ENCODE measurements at regions not wholly inside any gene's neighbourhood (a gene's known extent, or its start where the extent isn't known, plus 50 kb on each side); places are given as distances from the start of the nearest gene placed in this dataset.

DNA sequence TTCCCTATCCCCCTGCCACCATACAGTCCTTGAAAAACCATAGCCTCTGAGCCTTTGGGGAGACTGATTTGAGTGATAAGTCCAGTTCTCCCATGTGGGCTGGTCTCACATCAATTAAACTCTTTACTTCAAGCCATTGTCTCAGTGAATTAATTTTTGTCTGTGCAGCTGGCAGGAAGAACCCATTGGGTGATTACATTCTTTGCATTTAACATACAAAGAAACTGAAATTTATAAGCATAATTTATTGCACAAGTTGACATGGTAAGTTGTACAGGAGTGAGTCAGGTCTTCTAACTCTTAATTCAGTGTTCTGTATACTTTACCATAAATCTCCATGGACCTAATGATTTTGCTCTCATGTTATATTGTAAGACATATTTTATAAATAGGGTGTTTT lies 1613.0 kb upstream of the LRRTM3 start:
- Histone ChIP-seq H3K9ac (ENCODE audit: low read length in 2 of 2) (no peak overlapping the region), H3K4me3 (ENCODE audit: low read length in 2 of 2) (no peak overlapping the region), H3K4me1 (ENCODE audit: control insufficient read depth, insufficient read depth, low read length) (no peaks in the 10 kb centered on the region), H3K36me3 (ENCODE audit: control insufficient read depth in 2 of 2, insufficient read depth in 2 of 2, low read length in 2 of 2) (no peaks in the 10 kb centered on the region), H3K27me3 (ENCODE audit: control insufficient read depth in 1 of 2, insufficient read depth in 2 of 2, low read length in 2 of 2) (no peaks in the 10 kb centered on the region), H3K27ac (ENCODE audit: low read length) (no peak overlapping the region), H3K9me3 (ENCODE audit: control insufficient read depth in 2 of 2, low read length in 2 of 2) (no peaks in the 10 kb centered on the region)

DNA sequence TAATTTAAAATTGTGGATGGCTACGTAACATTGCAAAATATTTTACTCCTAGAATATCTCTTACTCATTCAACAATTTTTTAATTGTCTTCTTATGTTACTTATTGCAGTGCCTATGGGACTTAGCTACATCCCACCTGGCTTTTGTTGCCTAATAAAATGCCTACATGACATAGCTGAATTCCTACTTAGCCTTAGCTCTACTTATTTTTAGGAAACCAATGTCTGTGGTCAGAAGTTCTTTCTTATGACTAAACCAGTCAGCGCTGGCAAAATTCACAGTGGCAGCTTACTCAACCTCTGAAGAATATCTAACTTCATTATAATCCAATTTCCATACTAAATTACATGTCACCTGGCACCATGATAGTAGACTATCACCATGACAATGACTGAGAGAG lies 1612.4 kb upstream of the LRRTM3 start:
- H3K9me3 ChIP-seq (ENCODE audit: control insufficient read depth in 2 of 2, low read length in 2 of 2): no peaks in the 10 kb centered on the region
- no peak overlapping the region for H3K9ac ChIP-seq (ENCODE audit: low read length in 2 of 2)
- H3K4me1 ChIP-seq (ENCODE audit: control insufficient read depth, insufficient read depth, low read length): no peaks in the 10 kb centered on the region
- no peaks in the 10 kb centered on the region for H3K36me3 ChIP-seq (ENCODE audit: control insufficient read depth in 2 of 2, insufficient read depth in 2 of 2, low read length in 2 of 2)
- H3K4me3 ChIP-seq (ENCODE audit: low read length in 2 of 2): no peak overlapping the region
- no peak overlapping the region for H3K27ac ChIP-seq (ENCODE audit: low read length)
- no peaks in the 10 kb centered on the region for H3K27me3 ChIP-seq (ENCODE audit: control insufficient read depth in 1 of 2, insufficient read depth in 2 of 2, low read length in 2 of 2)

DNA sequence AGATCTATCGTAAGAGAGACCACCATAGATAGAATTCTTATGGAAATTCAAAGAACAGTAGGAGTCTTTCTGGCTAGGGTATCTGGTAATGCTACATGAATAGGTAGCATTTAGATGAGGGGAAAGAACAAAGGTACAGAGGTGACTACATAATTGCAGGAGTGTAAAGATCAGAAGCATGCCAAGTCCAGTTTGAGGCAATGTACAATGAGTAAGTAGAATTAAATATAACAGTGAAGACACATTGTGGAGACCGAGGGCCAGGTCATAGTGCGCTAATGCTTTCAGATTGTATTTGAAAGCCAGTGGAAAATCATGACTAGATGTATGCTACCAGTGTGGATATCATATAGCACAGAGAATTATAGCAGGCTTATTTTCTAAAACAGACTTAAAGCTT lies 1611.6 kb upstream of the LRRTM3 start:
- Histone ChIP-seq H3K36me3 (ENCODE audit: control insufficient read depth in 2 of 2, insufficient read depth in 2 of 2, low read length in 2 of 2) (no peaks in the 10 kb centered on the region), H3K9ac (ENCODE audit: low read length in 2 of 2) (no peak overlapping the region), H3K4me1 (ENCODE audit: control insufficient read depth, insufficient read depth, low read length) (no peaks in the 10 kb centered on the region), H3K4me3 (ENCODE audit: low read length in 2 of 2) (no peak overlapping the region), H3K27me3 (ENCODE audit: control insufficient read depth in 1 of 2, insufficient read depth in 2 of 2, low read length in 2 of 2) (no peaks in the 10 kb centered on the region), H3K9me3 (ENCODE audit: control insufficient read depth in 2 of 2, low read length in 2 of 2) (no peaks in the 10 kb centered on the region), H3K27ac (ENCODE audit: low read length) (no peak overlapping the region)

DNA sequence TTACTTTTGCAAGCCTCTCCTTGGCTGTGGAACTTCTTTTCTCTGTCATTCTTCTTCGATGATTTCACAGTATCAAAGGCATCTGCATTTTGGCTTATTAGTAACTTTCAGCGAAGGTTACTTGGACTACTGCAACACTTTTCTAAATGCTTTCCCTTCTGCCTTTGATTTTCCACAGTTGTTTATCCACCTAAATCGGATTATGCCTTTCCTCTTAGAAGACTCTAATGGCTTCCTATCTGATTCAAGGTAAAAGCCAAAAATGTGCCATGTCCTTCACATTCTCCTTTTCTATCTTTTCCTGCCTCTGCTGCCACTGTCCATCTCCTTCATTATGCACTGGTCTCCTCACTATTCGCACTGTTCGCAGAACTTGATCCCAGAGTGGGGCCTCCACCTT lies 1606.3 kb upstream of the LRRTM3 start:
- no peak overlapping the region for H3K9ac ChIP-seq (ENCODE audit: low read length in 2 of 2)
- H3K4me1 ChIP-seq (ENCODE audit: control insufficient read depth, insufficient read depth, low read length): no peaks in the 10 kb centered on the region
- no peaks in the 10 kb centered on the region for H3K27me3 ChIP-seq (ENCODE audit: control insufficient read depth in 1 of 2, insufficient read depth in 2 of 2, low read length in 2 of 2)
- H3K36me3 ChIP-seq (ENCODE audit: control insufficient read depth in 2 of 2, insufficient read depth in 2 of 2, low read length in 2 of 2): no peaks in the 10 kb centered on the region
- H3K27ac ChIP-seq (ENCODE audit: low read length): no peak overlapping the region
- H3K4me3 ChIP-seq (ENCODE audit: low read length in 2 of 2): no peak overlapping the region
- H3K9me3 ChIP-seq (ENCODE audit: control insufficient read depth in 2 of 2, low read length in 2 of 2): no peaks in the 10 kb centered on the region

DNA sequence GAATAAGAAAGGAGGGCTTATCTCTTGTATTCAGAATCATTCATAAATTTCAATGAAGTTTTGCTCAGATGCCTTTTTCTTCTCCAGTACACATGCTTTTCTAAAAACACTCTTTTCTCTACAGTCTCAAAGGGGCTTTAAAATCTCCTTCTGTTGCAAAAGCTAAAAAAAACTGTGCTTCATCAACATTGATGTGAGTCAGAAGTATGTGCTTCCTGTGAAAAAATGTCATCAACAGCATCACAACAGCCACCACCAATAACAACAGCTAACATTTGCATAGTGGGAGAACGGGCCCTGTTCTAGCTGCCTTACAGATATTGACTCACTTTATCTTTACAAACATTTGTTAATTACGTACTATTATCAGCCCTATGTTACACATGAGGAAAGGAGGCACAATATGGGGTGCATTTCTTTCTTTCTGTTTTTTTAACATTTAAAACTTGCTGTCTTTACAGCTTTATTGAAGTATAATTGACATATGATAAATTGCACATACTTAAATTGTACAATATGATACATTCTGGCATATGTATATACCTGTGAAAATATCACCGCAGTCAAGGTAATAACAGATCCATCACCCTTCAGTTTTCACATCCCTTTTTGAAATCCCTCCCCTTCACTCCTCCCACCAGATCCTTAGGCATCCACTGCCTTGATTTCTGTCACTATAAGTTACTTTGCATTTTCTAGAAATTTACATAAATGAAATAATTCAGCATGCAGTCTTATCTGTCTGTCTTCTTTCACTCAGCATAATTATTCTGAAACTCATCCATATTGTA lies 1605.4 kb upstream of the LRRTM3 start:
- no peak overlapping the region for H3K27ac ChIP-seq (ENCODE audit: low read length)
- no peaks in the 10 kb centered on the region for H3K4me1 ChIP-seq (ENCODE audit: control insufficient read depth, insufficient read depth, low read length)
- H3K36me3 ChIP-seq (ENCODE audit: control insufficient read depth in 2 of 2, insufficient read depth in 2 of 2, low read length in 2 of 2): no peaks in the 10 kb centered on the region
- no peaks in the 10 kb centered on the region for H3K9me3 ChIP-seq (ENCODE audit: control insufficient read depth in 2 of 2, low read length in 2 of 2)
- no peak overlapping the region for H3K9ac ChIP-seq (ENCODE audit: low read length in 2 of 2)
- no peaks in the 10 kb centered on the region for H3K27me3 ChIP-seq (ENCODE audit: control insufficient read depth in 1 of 2, insufficient read depth in 2 of 2, low read length in 2 of 2)
- no peak overlapping the region for H3K4me3 ChIP-seq (ENCODE audit: low read length in 2 of 2)

DNA sequence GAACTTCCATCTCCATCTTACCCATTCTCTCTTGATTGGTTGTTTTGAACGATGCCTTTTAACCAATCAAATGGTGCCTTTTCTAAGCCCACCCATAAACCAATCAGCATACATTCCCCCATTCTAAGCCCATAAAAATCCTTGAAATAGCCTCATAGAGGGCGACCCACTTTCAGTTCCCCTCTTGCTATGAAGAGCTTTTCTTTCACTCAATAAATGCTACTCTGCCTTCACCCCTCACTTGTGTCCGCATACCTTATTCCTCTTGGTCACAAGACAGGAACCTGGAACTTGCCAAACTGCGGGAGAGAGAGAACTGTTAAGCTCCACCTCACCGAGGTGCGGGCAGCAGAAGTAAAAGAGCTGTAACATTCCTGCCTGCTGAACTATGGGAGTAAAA lies 1602.0 kb upstream of the LRRTM3 start:
- H3K4me1 ChIP-seq (ENCODE audit: control insufficient read depth, insufficient read depth, low read length): no peaks in the 10 kb centered on the region
- H3K4me3 ChIP-seq (ENCODE audit: low read length in 2 of 2): no peak overlapping the region
- H3K27ac ChIP-seq (ENCODE audit: low read length): no peak overlapping the region
- no peaks in the 10 kb centered on the region for H3K9me3 ChIP-seq (ENCODE audit: control insufficient read depth in 2 of 2, low read length in 2 of 2)
- no peaks in the 10 kb centered on the region for H3K27me3 ChIP-seq (ENCODE audit: control insufficient read depth in 1 of 2, insufficient read depth in 2 of 2, low read length in 2 of 2)
- H3K9ac ChIP-seq (ENCODE audit: low read length in 2 of 2): no peak overlapping the region
- H3K36me3 ChIP-seq (ENCODE audit: control insufficient read depth in 2 of 2, insufficient read depth in 2 of 2, low read length in 2 of 2): no peaks in the 10 kb centered on the region

DNA sequence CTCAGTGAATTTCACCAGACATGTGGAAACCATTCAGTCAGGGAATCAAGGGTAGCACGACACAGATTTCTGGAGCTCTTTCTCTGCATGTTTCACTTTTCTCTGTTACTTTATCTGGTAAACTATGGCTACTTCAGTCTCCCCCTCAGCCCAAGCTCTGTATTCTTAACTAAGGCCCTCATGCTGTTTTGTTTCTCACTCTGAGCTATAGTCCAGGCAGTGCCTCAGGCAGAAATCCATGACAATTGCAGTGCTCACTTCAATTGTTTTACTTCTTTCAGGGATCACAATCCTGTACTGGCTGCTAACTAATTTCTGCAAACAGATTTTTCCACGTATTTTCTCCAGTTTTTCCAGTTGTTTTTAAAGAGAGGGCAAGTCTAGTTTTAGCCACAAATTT lies 1599.9 kb upstream of the LRRTM3 start:
- H3K9ac ChIP-seq (ENCODE audit: low read length in 2 of 2): no peak overlapping the region
- H3K4me1 ChIP-seq (ENCODE audit: control insufficient read depth, insufficient read depth, low read length): no peaks in the 10 kb centered on the region
- H3K27ac ChIP-seq (ENCODE audit: low read length): no peak overlapping the region
- H3K9me3 ChIP-seq (ENCODE audit: control insufficient read depth in 2 of 2, low read length in 2 of 2): no peaks in the 10 kb centered on the region
- H3K4me3 ChIP-seq (ENCODE audit: low read length in 2 of 2): no peak overlapping the region
- no peaks in the 10 kb centered on the region for H3K36me3 ChIP-seq (ENCODE audit: control insufficient read depth in 2 of 2, insufficient read depth in 2 of 2, low read length in 2 of 2)
- H3K27me3 ChIP-seq (ENCODE audit: control insufficient read depth in 1 of 2, insufficient read depth in 2 of 2, low read length in 2 of 2): no peaks in the 10 kb centered on the region

DNA sequence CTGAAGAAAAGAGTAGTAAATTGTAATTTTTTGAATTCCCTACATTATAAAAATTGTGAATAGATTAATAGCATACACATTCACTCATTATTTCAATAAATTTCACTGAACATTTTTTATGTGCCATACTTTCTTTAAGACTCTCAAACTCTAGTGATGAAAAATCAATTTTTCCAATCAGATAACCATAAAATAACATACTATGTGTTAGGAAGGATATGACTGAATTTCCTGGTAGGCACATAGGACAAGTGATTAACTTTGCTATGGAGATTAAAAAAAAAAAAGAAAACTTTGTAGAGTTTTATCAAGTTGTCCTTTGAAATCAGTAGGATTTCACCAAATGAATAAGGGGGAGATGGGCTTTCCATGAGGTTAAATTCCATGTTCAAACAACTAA lies 1597.3 kb upstream of the LRRTM3 start:
- no peak overlapping the region for H3K27ac ChIP-seq (ENCODE audit: low read length)

DNA sequence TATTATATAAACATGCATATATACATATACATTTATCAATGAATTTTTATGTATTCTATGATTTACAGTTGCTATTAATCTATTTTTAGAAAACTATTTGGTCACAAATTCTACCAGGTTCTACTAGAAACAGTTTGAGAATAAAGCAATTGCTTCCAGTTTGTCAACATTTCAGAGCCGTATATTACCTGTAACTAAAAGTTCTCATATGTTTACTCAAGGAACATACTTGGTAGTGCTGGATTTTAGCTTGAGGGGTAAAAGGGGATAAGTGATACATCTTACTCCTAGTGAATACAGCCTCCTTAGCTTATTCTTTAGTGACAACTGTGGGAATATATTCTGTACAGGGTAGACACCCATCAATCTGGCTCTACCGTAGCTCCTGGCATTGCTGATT lies 1590.5 kb upstream of the LRRTM3 start:
- Histone ChIP-seq H3K36me3 (ENCODE audit: control insufficient read depth in 2 of 2, insufficient read depth in 2 of 2, low read length in 2 of 2) (no peaks in the 10 kb centered on the region), H3K9me3 (ENCODE audit: control insufficient read depth in 2 of 2, low read length in 2 of 2) (no peaks in the 10 kb centered on the region), H3K27me3 (ENCODE audit: control insufficient read depth in 1 of 2, insufficient read depth in 2 of 2, low read length in 2 of 2) (no peaks in the 10 kb centered on the region), H3K27ac (ENCODE audit: low read length) (no peak overlapping the region), H3K9ac (ENCODE audit: low read length in 2 of 2) (no peak overlapping the region), H3K4me3 (ENCODE audit: low read length in 2 of 2) (no peak overlapping the region), H3K4me1 (ENCODE audit: control insufficient read depth, insufficient read depth, low read length) (no peaks in the 10 kb centered on the region)

More for the DNA sequence above, 1597.3 kb upstream of the LRRTM3 start:
- H3K36me3 ChIP-seq (ENCODE audit: control insufficient read depth in 2 of 2, insufficient read depth in 2 of 2, low read length in 2 of 2): no peaks in the 10 kb centered on the region
- H3K27me3 ChIP-seq (ENCODE audit: control insufficient read depth in 1 of 2, insufficient read depth in 2 of 2, low read length in 2 of 2): no peaks in the 10 kb centered on the region
- H3K9me3 ChIP-seq (ENCODE audit: control insufficient read depth in 2 of 2, low read length in 2 of 2): no peaks in the 10 kb centered on the region
- no peak overlapping the region for H3K4me3 ChIP-seq (ENCODE audit: low read length in 2 of 2)
- H3K9ac ChIP-seq (ENCODE audit: low read length in 2 of 2): no peak overlapping the region
- no peaks in the 10 kb centered on the region for H3K4me1 ChIP-seq (ENCODE audit: control insufficient read depth, insufficient read depth, low read length)

DNA sequence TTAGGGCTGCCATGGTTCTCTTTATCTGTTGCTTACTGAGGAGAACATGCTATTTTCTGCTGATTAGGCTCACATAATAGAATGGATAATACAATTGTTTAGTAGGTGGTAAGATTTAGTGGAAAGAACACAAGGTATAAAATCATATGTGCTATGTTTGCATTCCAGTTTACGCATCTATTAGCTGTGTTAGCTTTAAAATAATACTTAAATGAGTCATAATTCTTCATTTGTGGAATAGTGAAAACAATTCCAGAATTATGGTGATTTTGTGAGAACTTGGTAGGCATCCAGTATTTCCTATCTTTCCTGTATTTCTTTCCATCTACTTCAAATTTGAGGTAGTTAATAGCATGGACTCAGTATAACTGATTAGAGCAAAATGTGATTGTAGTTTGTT lies 1585.5 kb upstream of the LRRTM3 start:
- Histone ChIP-seq H3K36me3 (ENCODE audit: control insufficient read depth in 2 of 2, insufficient read depth in 2 of 2, low read length in 2 of 2) (no peaks in the 10 kb centered on the region), H3K9ac (ENCODE audit: low read length in 2 of 2) (no peak overlapping the region), H3K9me3 (ENCODE audit: control insufficient read depth in 2 of 2, low read length in 2 of 2) (no peaks in the 10 kb centered on the region), H3K4me3 (ENCODE audit: low read length in 2 of 2) (no peak overlapping the region), H3K27me3 (ENCODE audit: control insufficient read depth in 1 of 2, insufficient read depth in 2 of 2, low read length in 2 of 2) (no peaks in the 10 kb centered on the region), H3K4me1 (ENCODE audit: control insufficient read depth, insufficient read depth, low read length) (no peaks in the 10 kb centered on the region), H3K27ac (ENCODE audit: low read length) (no peak overlapping the region)

DNA sequence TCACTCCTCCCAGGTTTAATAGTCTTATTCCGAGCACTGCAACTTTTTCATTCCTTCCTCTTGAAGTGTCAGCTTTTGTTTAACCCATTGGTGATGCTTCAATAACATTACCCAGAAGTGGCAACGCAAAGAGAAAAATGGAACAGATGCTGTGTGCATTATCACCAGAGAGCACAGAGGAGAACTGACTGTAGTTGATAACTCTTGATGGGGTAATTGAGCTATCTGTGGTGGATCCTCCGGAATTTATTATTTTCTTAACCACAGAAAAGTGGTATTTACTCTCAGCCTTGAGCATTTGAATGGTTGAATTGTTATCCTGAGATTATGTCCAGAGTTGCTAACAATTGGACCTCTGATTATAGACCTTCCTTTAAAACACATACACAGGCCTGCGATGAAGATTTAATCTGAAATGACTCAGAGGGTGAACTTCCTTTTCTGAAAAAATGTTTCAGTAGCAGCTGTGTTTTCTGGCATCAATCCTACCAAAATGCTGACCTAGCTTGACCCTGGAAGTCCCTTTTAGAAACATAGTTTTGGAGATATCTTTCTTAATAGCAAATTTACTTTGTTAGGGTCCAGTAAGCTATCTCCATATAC lies 1584.4 kb upstream of the LRRTM3 start:
- Histone ChIP-seq H3K36me3 (ENCODE audit: control insufficient read depth in 2 of 2, insufficient read depth in 2 of 2, low read length in 2 of 2) (no peaks in the 10 kb centered on the region), H3K9me3 (ENCODE audit: control insufficient read depth in 2 of 2, low read length in 2 of 2) (no peaks in the 10 kb centered on the region), H3K27me3 (ENCODE audit: control insufficient read depth in 1 of 2, insufficient read depth in 2 of 2, low read length in 2 of 2) (no peaks in the 10 kb centered on the region), H3K9ac (ENCODE audit: low read length in 2 of 2) (no peak overlapping the region), H3K27ac (ENCODE audit: low read length) (no peak overlapping the region), H3K4me3 (ENCODE audit: low read length in 2 of 2) (no peak overlapping the region), H3K4me1 (ENCODE audit: control insufficient read depth, insufficient read depth, low read length) (no peaks in the 10 kb centered on the region)

All from stomach smooth muscle (tissue), 2 donors.